Type B pancreatic cell (in vitro differentiated cells): ENCODE measurements at regions not wholly inside any gene's neighbourhood (a gene's known extent, or its start where the extent isn't known, plus 50 kb on each side); places are given as distances from the start of the nearest gene placed in this dataset.

Source experiments
- DNase-seq: peaks from one replicate; pipeline ENCODE4 v3.0.0; 2021; ENCODE audit warnings: mixed read lengths; ENCODE audit not compliant: unreplicated experiment; ENCODE audit errors: extremely low spot score
- H3K27ac Mint-ChIP-seq: 2 replicates; pipeline ENCODE4 v1.8.0; 2021; ENCODE audit warnings: mild to moderate bottlenecking, mixed read lengths
- H3K27me3 Mint-ChIP-seq: 2 replicates; pipeline ENCODE4 v1.8.0; 2021; ENCODE audit warnings: mixed read lengths
- H3K36me3 Mint-ChIP-seq: 2 replicates; pipeline ENCODE4 v1.8.0; 2021; ENCODE audit warnings: mixed read lengths
- H3K4me1 Mint-ChIP-seq: one replicate; pipeline ENCODE4 v1.8.0; 2021; ENCODE audit warnings: mixed read lengths; ENCODE audit not compliant: unreplicated experiment
- H3K4me3 Mint-ChIP-seq: 2 replicates; pipeline ENCODE4 v1.8.0; 2021; ENCODE audit warnings: mild to moderate bottlenecking, mixed read lengths
- H3K9me3 Mint-ChIP-seq: 2 replicates; pipeline ENCODE4 v1.8.0; 2021; ENCODE audit warnings: mixed read lengths
- TF ChIP-seq, protein P1 (sequence below): fragments of 200-600 bp; sonication (generic); conservative IDR thresholded peaks from 2 replicates; pipeline ENCODE4 v1.5.0; 2021; ENCODE audit warnings: antibody characterized with exemption, mild to moderate bottlenecking

DNA sequence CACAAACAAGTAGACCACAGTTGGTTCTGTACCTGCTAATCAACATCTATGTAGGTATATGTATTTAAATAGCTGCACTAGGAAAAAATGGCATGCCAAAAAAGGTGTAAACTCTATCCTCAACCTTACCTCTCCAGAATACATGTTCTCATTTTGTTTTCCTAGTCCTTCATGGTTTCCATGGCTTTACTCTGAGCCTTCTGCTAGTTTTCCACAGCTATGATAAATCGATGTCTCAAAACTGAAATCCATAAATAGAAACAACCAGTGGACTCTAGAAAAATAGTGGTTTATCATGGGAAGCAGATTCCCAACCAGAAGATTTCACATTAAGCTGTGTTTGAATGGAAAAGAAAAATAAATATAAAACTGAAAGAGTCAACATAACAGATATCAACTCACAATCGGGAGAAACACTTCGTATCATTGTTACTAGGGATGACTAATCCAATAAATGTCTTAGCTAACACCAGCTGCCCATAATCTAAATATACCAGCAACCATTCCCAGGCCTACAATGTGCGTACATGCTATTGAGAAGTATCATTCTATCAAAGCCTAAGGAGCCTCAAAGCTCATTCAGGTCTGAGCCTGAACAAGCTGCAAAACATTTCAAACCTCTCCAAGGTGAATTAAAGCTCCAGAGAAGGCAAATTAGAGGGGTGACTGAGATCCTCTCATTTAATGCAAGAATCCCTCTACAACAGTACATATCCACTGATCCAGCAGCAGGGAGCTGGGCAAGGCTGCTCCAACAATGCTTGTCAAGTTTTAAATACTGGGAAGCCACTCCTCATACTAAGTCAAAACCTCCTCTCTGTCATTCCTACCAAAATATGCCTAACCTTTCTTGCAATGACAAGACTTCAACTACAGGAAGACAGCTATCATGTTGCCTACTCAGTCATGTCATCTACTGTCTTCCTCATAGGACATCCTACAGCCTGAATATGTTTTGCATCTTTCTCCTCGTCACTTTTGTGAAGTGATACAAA is 90.2 kb downstream of the KCTD12 start:
- no peak overlapping the region for H3K4me3 Mint-ChIP-seq
- H3K4me1 Mint-ChIP-seq, result peaks cover 13% of the 10 kb centered on the region
- H3K36me3 Mint-ChIP-seq, result no peaks in the 10 kb centered on the region
- no peak overlapping the region for H3K27ac Mint-ChIP-seq
- no peak for DNase-seq
- TF ChIP-seq, protein P1, sequence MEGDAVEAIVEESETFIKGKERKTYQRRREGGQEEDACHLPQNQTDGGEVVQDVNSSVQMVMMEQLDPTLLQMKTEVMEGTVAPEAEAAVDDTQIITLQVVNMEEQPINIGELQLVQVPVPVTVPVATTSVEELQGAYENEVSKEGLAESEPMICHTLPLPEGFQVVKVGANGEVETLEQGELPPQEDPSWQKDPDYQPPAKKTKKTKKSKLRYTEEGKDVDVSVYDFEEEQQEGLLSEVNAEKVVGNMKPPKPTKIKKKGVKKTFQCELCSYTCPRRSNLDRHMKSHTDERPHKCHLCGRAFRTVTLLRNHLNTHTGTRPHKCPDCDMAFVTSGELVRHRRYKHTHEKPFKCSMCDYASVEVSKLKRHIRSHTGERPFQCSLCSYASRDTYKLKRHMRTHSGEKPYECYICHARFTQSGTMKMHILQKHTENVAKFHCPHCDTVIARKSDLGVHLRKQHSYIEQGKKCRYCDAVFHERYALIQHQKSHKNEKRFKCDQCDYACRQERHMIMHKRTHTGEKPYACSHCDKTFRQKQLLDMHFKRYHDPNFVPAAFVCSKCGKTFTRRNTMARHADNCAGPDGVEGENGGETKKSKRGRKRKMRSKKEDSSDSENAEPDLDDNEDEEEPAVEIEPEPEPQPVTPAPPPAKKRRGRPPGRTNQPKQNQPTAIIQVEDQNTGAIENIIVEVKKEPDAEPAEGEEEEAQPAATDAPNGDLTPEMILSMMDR, result no peak
- H3K9me3 Mint-ChIP-seq, result no peaks in the 10 kb centered on the region
- H3K27me3 Mint-ChIP-seq, result no peaks in the 10 kb centered on the region

DNA sequence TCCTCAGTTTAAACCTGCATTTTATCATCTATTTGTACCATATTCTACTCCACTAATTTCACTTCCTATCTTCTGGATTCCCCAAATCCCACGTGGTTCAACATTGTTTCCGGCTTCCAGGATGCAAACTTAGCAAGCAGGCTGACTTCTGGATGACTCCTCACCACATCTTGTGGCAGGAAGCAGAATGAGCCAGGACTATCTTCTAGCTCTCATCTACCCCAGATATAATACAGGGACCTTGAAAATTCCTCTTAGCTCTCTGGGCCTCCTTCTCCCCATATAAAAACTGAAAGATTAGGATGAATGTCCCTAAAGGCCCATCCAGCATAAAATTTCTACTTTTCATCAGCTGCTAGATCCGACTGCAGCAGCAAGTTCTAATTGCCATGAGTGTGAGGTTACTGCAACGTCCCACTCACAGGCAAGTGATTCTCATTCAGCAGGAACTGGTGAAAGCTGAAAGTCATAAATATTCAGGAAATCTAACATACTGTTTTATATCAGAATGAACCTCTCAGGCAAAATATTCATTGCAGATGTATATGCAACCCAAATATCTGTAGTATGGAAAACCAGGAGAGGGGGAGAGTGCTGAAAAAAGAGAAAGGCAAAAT is 93.4 kb downstream of the KCTD12 start:
- TF ChIP-seq, protein P1, result no peak

GRCh38 chr13:76790980-76791819 is 95.0 kb downstream of the KCTD12 start:
- Mint-ChIP-seq H3K27me3 (no peaks in the 10 kb centered on the region), H3K4me1 (peaks cover 28% of the 10 kb centered on the region), H3K9me3 (peaks cover 4% of the 10 kb centered on the region), H3K4me3 (no peak overlapping the region), H3K27ac (no peak overlapping the region), H3K36me3 (no peaks in the 10 kb centered on the region)
- DNase-seq, result no peak
- TF ChIP-seq, protein P1, result no peak

More for the DNA sequence above, 93.4 kb downstream of the KCTD12 start:
- Mint-ChIP-seq H3K4me1 (peaks cover 28% of the 10 kb centered on the region), H3K27me3 (no peaks in the 10 kb centered on the region), H3K9me3 (no peaks in the 10 kb centered on the region), H3K36me3 (no peaks in the 10 kb centered on the region), H3K4me3 (no peak overlapping the region), H3K27ac (no peak overlapping the region)
- DNase-seq, result no peak

DNA sequence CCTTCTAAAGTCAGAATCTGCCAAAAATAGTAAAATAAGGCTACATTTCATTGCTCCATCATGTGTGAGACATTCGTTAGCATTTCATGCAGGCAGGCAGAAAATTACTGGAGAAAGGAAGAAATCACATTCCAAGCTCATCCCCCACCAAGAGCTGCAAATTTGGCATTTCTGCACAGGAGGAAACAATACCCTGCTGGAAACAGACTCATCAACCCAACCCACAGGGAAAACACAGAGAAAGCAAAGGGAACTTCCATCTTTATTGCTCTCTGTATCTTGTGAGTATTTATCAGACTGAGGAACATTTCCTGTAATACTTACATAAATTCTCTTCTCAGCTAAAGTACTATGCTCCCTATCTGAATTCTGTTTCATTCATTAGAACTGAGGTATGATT is 95.7 kb downstream of the KCTD12 start:
- TF ChIP-seq, protein P1, result no peak
- Mint-ChIP-seq H3K9me3 (peaks cover 10% of the 10 kb centered on the region), H3K27me3 (no peaks in the 10 kb centered on the region), H3K4me1 (peaks cover 28% of the 10 kb centered on the region), H3K4me3 (no peak overlapping the region), H3K36me3 (no peaks in the 10 kb centered on the region), H3K27ac (no peak overlapping the region)
- no peak for DNase-seq

DNA sequence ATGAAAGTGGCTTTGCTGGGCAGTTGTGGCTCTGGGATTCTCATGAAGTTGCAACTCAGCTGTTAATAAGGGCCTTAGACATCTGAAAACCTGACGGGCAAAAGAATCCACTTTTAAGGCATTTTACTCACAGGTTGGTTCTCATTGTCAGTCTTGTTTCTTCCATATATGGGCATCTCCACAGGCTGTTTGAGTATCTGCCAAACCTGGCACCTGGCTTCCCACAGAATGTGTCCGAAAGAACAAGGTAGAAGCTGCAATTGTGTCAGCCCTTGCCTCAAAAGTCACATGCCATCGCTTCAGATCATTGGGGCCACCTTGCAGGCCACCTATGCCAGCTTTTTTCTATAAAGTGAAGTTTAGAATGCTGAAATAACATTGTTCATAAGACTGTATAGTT is 102.4 kb downstream of the KCTD12 start:
- H3K36me3 Mint-ChIP-seq, result no peaks in the 10 kb centered on the region
- TF ChIP-seq, protein P1, result no peak
- no peak for DNase-seq
- H3K27me3 Mint-ChIP-seq, result no peaks in the 10 kb centered on the region
- peaks cover 13% of the 10 kb centered on the region for H3K9me3 Mint-ChIP-seq
- no peak overlapping the region for H3K4me3 Mint-ChIP-seq
- H3K4me1 Mint-ChIP-seq, result no peaks in the 10 kb centered on the region
- H3K27ac Mint-ChIP-seq, result no peak overlapping the region
